ENCODE measurements at regions not wholly inside any gene's neighbourhood (a gene's known extent, or its start where the extent isn't known, plus 50 kb on each side); places are given as distances from the start of the nearest gene placed in this dataset.

GRCh38 chr3:107973961-107974360 is 116.9 kb downstream of the CD47 start:
- Histone ChIP-seq H3K4ac (ENCODE audit: low read depth, low read length) (no peak overlapping the region), H3K18ac (ENCODE audit: insufficient read length, low read depth, low read length) (no peak overlapping the region), H3K4me1 (ENCODE audit: insufficient read depth, low read length) (no peaks in the 10 kb centered on the region), H3K9ac (ENCODE audit: extremely low read depth, insufficient read length, low read length) (no peak overlapping the region), H2BK5ac (ENCODE audit: insufficient read length, low read length) (no peak overlapping the region), H2AFZ (ENCODE audit: low read length) (no peak overlapping the region), H3K4me2 (ENCODE audit: insufficient read depth, insufficient read length, low read length) (no peak overlapping the region), H4K91ac (ENCODE audit: insufficient read length, low read depth, low read length) (no peak overlapping the region), H3T11ph (ENCODE audit: low read length) (no peak overlapping the region), H3K23me2 (ENCODE audit: insufficient read length, low read depth, low read length, poor library complexity, severe bottlenecking) (no peaks in the 10 kb centered on the region), H4K8ac (replicated peaks; ENCODE audit: insufficient read length, low read depth, low read length) (no peak overlapping the region), H2BK15ac (ENCODE audit: low read depth, low read length) (no peak overlapping the region), H4K20me1 (ENCODE audit: control insufficient read depth, insufficient read depth, insufficient read length) (no peaks in the 10 kb centered on the region), H2BK20ac (ENCODE audit: low read depth, low read length, poor library complexity, severe bottlenecking) (no peak overlapping the region), H3K79me2 (ENCODE audit: insufficient read depth, low read length) (no peaks in the 10 kb centered on the region), H3K9me3 (ENCODE audit: control insufficient read depth, low read depth, low read length) (no peaks in the 10 kb centered on the region), H3K27ac (ENCODE audit: insufficient read length, low read depth, low read length) (no peak overlapping the region), H3K27me3 (ENCODE audit: insufficient read depth, low read length) (no peaks in the 10 kb centered on the region), H2BK12ac (ENCODE audit: insufficient read length, low read depth, low read length) (no peak overlapping the region), H3K56ac (ENCODE audit: insufficient read length, low read depth, low read length) (no peak overlapping the region), H2AK5ac (ENCODE audit: insufficient read length, low read length) (no peak overlapping the region), H3K79me1 (ENCODE audit: insufficient read depth, low read depth, low read length, poor library complexity, severe bottlenecking) (no peaks in the 10 kb centered on the region), H4K5ac (ENCODE audit: insufficient read length, low read depth, low read length) (no peak overlapping the region), H3K23ac (ENCODE audit: insufficient read length, low read depth, low read length) (no peak overlapping the region), H3K14ac (ENCODE audit: insufficient read depth, low read length) (no peak overlapping the region), H2BK120ac (ENCODE audit: low read depth, low read length, poor library complexity, severe bottlenecking) (no peak overlapping the region)
- TF ChIP-seq, protein P1, sequence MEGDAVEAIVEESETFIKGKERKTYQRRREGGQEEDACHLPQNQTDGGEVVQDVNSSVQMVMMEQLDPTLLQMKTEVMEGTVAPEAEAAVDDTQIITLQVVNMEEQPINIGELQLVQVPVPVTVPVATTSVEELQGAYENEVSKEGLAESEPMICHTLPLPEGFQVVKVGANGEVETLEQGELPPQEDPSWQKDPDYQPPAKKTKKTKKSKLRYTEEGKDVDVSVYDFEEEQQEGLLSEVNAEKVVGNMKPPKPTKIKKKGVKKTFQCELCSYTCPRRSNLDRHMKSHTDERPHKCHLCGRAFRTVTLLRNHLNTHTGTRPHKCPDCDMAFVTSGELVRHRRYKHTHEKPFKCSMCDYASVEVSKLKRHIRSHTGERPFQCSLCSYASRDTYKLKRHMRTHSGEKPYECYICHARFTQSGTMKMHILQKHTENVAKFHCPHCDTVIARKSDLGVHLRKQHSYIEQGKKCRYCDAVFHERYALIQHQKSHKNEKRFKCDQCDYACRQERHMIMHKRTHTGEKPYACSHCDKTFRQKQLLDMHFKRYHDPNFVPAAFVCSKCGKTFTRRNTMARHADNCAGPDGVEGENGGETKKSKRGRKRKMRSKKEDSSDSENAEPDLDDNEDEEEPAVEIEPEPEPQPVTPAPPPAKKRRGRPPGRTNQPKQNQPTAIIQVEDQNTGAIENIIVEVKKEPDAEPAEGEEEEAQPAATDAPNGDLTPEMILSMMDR (conservative IDR thresholded peaks at IDR 0.05): no peak
- no peaks in the 10 kb centered on the region for H3K9me3 Mint-ChIP-seq
- DNase-seq: no peak
- H3K36me3 Mint-ChIP-seq (ENCODE audit: insufficient read depth in 1 of 3, low read depth in 3 of 3): no peaks in the 10 kb centered on the region
- H3K4me1 Mint-ChIP-seq: no peaks in the 10 kb centered on the region
- no CpG with 5 or more reads among the region's 4 CpGs for WGBS (ENCODE audit: extremely low coverage, insufficient read length, low lambda C conversion rate)
- no peaks in the 10 kb centered on the region for H3K27me3 Mint-ChIP-seq (ENCODE audit: low read depth)
- no peak overlapping the region for H3K27ac Mint-ChIP-seq
- no peak overlapping the region for H3K4me3 Mint-ChIP-seq

All from H9 (cell line).